Adrenal gland (tissue), 9 donors: ENCODE measurements at regions not wholly inside any gene's neighbourhood (a gene's known extent, or its start where the extent isn't known, plus 50 kb on each side); places are given as distances from the start of the nearest gene placed in this dataset.
"Not testable (repeated sequence)": the region's sequence is repeated elsewhere in the genome, so short reads cannot be mapped to it uniquely, and the experiment has no call there.

Experiments used
- DNase-seq, 7 donors: peaks; one replicate each; pipeline ENCODE4 v3.0.0-alpha.2; 2019 to 2020
- H3K27ac ChIP-seq, 5 donors: fragments of 200-600 bp; sonication (generic) in 4 of 5; 1 replicate in 3 of 5; 2 replicates in 2 of 5; pipeline versions ENCODE4 v1.5.1 to v1.8.0; 2016 to 2020; ENCODE audit warnings: mild to moderate bottlenecking in 1 of 5
- H3K27me3 ChIP-seq: fragments of 200-600 bp; 2 replicates; pipeline ENCODE4 v1.8.0; 2021
- H3K36me3 ChIP-seq, 2 donors: fragments of 200-600 bp; replicated peaks in 1 of 2; 1 replicate in 1 of 2; 2 replicates in 1 of 2; pipeline versions ENCODE4 v1.5.1 to v1.8.0; 2018 to 2022
- H3K4me1 ChIP-seq, 2 donors: fragments of 200-600 bp; replicated peaks in 1 of 2; 1 replicate in 1 of 2; 2 replicates in 1 of 2; pipeline versions ENCODE4 v1.5.1 to v1.8.0; 2018 to 2021
- H3K4me3 ChIP-seq, 4 donors: fragments of 200-600 bp; sonication (generic) in 3 of 4; one replicate each; pipeline ENCODE4 v1.5.1; 2016 to 2018
- H3K9me3 ChIP-seq, 3 donors: fragments of 200-600 bp; sonication (generic) in 1 of 3; replicated peaks in 1 of 3; 1 replicate in 2 of 3; 2 replicates in 1 of 3; pipeline versions ENCODE4 v1.5.1 to v1.8.0; 2016 to 2021
- POLR2A ChIP-seq, 2 donors: fragments of 450-650 bp; IDR thresholded peaks; one replicate each; pipeline ENCODE4 v1.6.1; 2017; ENCODE audit warnings: antibody characterized with exemption in 2 of 2, mild to moderate bottlenecking in 2 of 2, moderate library complexity in 1 of 2
- WGBS, 4 donors: extraction: QIAGEN DNeasy Blood & Tissue Kit in 2 of 4; methylation state at CpG; one replicate each; pipeline versions ENCODE4 v1.1.5 to v1.1.7; 2013 to 2017; 5-methylcytosine and 5-hydroxymethylcytosine counted together
- intact Hi-C, 2 donors: fragments of 100-400 bp; cut with DNase I; formaldehyde crosslinking; loops; one replicate each; pipeline versions ENCODE4 v1.14.1 to v1.15.0; 2022 to 2023
- TF ChIP-seq, protein P1 (sequence below), 6 experiments: fragments of 450-650 bp in 4 of 6; fragments of 200-600 bp in 2 of 6; sonication (generic) in 1 of 6; IDR thresholded peaks; 1 replicate in 5 of 6; 2 replicates in 1 of 6; pipeline versions ENCODE4 v1.5.1 to v1.8.0; 2016 to 2021; ENCODE audit warnings: antibody characterized with exemption in 6 of 6, mild to moderate bottlenecking in 2 of 6, moderate library complexity in 1 of 6
- donor health status: healthy with polysubstance abuse.
- donor health status: Bipolar disorder and iron deficiency.
- donor health status: DM: yes; HTN: yes; CAD: no.
- donor health status: DM: no; HTN: no; CAD: no.
- donor health status: DM: no; HTN: no; CAD: no.

DNA sequence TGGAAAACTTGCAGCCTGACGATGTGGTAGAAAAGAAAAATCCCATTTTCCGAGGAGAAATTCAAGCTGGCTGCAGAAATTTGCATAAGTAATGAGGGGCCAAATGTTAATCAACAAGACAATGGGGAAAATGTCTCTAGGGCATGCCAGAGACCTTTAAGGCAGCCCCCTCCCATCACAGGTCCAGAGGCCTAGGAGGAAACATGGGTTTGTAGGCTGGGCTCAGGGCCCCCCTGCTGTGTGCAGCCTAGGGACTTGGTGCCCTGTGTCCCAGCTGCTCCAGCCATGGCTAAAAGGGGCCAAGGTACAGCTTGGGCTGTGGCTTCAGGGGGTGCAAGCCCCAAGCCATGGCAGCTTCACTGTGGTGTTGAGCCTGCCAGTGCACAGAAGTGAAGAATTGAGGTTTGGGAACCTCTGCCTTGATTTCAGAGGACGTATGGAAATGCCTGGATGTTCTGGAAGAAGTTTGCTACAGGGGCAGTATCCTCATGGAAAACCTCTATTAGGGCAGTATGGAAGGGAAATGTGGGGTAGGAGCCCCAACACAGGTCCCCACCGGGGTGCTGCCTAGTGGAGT, 75.9 kb upstream of the CADPS start:
- H3K36me3 ChIP-seq = no peaks in the 10 kb centered on the region
- H3K27ac ChIP-seq = no peak overlapping the region
- 56 to 75% (median 60%) methylated on average over 4 of the region's 4 CpGs for WGBS, 4 donors
- no peaks in the 10 kb centered on the region for H3K9me3 ChIP-seq
- no peak for DNase-seq
- no peak overlapping the region for H3K4me3 ChIP-seq
- no peak for TF ChIP-seq POLR2A (IDR thresholded peaks at IDR 0.05)
- TF ChIP-seq, protein P1, sequence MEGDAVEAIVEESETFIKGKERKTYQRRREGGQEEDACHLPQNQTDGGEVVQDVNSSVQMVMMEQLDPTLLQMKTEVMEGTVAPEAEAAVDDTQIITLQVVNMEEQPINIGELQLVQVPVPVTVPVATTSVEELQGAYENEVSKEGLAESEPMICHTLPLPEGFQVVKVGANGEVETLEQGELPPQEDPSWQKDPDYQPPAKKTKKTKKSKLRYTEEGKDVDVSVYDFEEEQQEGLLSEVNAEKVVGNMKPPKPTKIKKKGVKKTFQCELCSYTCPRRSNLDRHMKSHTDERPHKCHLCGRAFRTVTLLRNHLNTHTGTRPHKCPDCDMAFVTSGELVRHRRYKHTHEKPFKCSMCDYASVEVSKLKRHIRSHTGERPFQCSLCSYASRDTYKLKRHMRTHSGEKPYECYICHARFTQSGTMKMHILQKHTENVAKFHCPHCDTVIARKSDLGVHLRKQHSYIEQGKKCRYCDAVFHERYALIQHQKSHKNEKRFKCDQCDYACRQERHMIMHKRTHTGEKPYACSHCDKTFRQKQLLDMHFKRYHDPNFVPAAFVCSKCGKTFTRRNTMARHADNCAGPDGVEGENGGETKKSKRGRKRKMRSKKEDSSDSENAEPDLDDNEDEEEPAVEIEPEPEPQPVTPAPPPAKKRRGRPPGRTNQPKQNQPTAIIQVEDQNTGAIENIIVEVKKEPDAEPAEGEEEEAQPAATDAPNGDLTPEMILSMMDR (IDR thresholded peaks at IDR 0.05) = no peak
- intact Hi-C loops = no loop called here
- H3K4me1 ChIP-seq = no peaks in the 10 kb centered on the region
- no peaks in the 10 kb centered on the region for H3K27me3 ChIP-seq

DNA sequence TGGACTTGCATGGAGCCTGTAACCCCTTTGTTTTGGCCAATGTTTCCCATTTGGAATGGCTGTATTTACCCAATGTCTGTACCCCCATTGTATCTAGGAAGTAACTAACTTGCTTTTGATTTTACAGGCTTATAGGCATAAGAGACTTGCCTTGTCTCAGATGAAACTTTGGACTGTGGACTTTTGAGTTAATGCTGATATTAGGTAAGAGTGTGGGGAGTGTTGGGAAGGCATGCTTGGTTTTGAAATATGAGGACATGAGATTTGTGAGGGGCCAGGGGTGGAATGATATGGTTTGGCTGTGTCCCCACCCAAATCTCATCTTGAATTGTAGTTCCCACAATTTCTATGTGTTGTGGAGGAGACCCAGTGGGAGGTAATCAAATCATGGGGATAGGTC, 76.7 kb upstream of the CADPS start:
- H3K9me3 ChIP-seq, H3K36me3 ChIP-seq, H3K4me1 ChIP-seq, H3K27ac ChIP-seq, intact Hi-C loops, H3K4me3 ChIP-seq, DNase-seq, H3K27me3 ChIP-seq: not testable (repeated sequence)

DNA sequence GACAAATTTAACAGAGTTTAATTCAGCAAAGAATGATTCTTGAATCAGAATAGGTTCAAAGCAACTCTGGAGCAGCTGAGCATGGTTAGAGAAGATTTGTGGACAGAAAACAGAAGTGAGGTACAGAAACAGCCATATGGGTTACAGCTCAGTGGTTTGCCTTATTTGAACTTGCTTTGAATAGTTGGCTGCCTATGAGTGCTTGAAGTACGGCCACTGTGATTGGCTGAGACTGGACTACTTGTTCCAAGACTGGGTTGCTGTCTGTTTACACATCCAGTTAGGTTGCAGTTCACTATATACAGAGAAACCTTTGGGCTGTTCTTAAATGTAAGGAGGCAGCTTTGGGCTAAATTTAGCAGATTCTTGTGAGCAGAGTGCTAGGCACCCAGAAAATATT, 79.4 kb upstream of the CADPS start:
- Histone ChIP-seq H3K4me3 (no peak overlapping the region), H3K9me3 (no peaks in the 10 kb centered on the region), H3K27me3 (no peaks in the 10 kb centered on the region), H3K36me3 (no peaks in the 10 kb centered on the region), H3K4me1 (no peaks in the 10 kb centered on the region), H3K27ac (no peak overlapping the region)
- TF ChIP-seq POLR2A (IDR thresholded peaks at IDR 0.05) = no peak
- TF ChIP-seq, protein P1 (IDR thresholded peaks at IDR 0.05) = no peak
- WGBS, 4 donors = 65 to 90% (median 77%) methylated on average over 1 of the region's 1 CpG
- intact Hi-C loops = no loop called here
- no peak for DNase-seq

DNA sequence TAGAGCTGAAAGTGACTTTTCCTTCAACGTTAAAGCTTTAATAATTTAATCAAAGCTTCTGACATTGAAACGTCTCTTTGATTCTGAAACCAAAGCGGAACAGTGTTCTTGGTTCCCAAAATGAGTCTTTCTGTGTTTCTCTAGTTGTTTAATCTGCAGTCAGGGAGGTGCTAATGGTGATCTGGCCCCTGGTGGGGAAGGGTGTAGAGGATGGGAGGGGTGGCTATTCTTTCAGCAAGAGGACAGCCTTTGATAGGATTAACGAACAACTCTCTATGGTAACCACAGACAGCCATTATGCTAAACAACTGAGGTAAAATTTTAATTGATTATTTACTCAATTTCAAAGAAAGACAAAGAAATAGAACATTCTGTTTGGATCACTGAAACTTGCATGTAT, 79.9 kb upstream of the CADPS start:
- no peak overlapping the region for H3K27ac ChIP-seq
- H3K27me3 ChIP-seq = no peaks in the 10 kb centered on the region
- no peaks in the 10 kb centered on the region for H3K9me3 ChIP-seq
- WGBS, 4 donors = 42 to 62% (median 50%) methylated on average over 4 of the region's 4 CpGs
- DNase-seq = no peak
- no peak for TF ChIP-seq POLR2A (IDR thresholded peaks at IDR 0.05)
- TF ChIP-seq, protein P1 (IDR thresholded peaks at IDR 0.05) = no peak
- intact Hi-C loops = no loop called here
- no peak overlapping the region for H3K4me3 ChIP-seq
- H3K4me1 ChIP-seq = no peaks in the 10 kb centered on the region
- H3K36me3 ChIP-seq = no peaks in the 10 kb centered on the region

DNA sequence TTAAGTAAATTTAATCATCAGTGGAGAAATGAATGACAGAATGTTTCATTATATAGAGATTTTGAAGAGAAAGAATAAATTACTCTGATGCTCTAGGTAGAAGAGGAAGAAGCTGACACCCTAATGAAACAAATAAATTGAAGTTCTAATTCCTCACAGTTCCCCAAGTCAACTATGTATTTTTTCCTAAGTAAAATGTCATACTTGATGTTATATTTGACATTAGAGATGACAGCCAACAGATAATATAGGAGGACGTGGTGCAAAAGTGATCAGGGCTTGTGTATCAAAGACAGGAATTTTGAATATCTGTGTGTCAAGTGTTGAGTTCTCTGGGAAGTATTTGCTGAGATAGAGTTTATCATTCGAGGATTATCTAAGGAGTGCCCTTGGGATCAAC, 81.2 kb upstream of the CADPS start:
- H3K27me3 ChIP-seq = no peaks in the 10 kb centered on the region
- H3K36me3 ChIP-seq = no peaks in the 10 kb centered on the region
- H3K4me1 ChIP-seq = no peaks in the 10 kb centered on the region
- no peak overlapping the region for H3K4me3 ChIP-seq
- 36 to 60% (median 49%) methylated on average over 2 of the region's 2 CpGs for WGBS, 4 donors
- H3K27ac ChIP-seq = no peak overlapping the region
- DNase-seq = no peak
- TF ChIP-seq, protein P1 (IDR thresholded peaks at IDR 0.05) = no peak
- TF ChIP-seq POLR2A (IDR thresholded peaks at IDR 0.05) = no peak
- intact Hi-C loops = no loop called here
- H3K9me3 ChIP-seq = no peaks in the 10 kb centered on the region
